Left ventricle myocardium inferior (tissue), 1 donor: ENCODE measurements at regions not wholly inside any gene's neighbourhood (a gene's known extent, or its start where the extent isn't known, plus 50 kb on each side); places are given as distances from the start of the nearest gene placed in this dataset.

ENCODE experiments used
- DNase-seq: peaks from one replicate; pipeline ENCODE4 v3.0.0-alpha.2; 2020
- H3K27ac ChIP-seq: fragments of 200-600 bp; replicated peaks from 2 replicates; pipeline ENCODE4 v1.8.0; 2021
- H3K27me3 ChIP-seq: fragments of 200-600 bp; 2 replicates; pipeline ENCODE4 v1.8.0; 2021; ENCODE audit warnings: low read depth
- H3K36me3 ChIP-seq: fragments of 200-600 bp; 2 replicates; pipeline ENCODE4 v1.8.0; 2021
- H3K4me1 ChIP-seq: fragments of 200-600 bp; 2 replicates; pipeline ENCODE4 v1.8.0; 2021
- H3K4me3 ChIP-seq: fragments of 200-600 bp; 2 replicates; pipeline ENCODE4 v1.8.0; 2021; ENCODE audit warnings: mild to moderate bottlenecking, moderate library complexity
- H3K9me3 ChIP-seq: fragments of 200-600 bp; replicated peaks from 2 replicates; pipeline ENCODE4 v1.8.0; 2021
- intact Hi-C: fragments of 100-400 bp; cut with micrococcal nuclease; formaldehyde crosslinking; loops from one replicate; pipeline ENCODE4 v1.11.0; 2022
- TF ChIP-seq, protein P1 (sequence below): fragments of 200-600 bp; IDR thresholded peaks from 2 replicates; pipeline ENCODE4 v1.8.0; 2021; ENCODE audit warnings: antibody characterized with exemption, mild to moderate bottlenecking, borderline replicate concordance
- donor health status: DM: no; HTN: yes; CAD: no; lungs with severe emphysema.

DNA sequence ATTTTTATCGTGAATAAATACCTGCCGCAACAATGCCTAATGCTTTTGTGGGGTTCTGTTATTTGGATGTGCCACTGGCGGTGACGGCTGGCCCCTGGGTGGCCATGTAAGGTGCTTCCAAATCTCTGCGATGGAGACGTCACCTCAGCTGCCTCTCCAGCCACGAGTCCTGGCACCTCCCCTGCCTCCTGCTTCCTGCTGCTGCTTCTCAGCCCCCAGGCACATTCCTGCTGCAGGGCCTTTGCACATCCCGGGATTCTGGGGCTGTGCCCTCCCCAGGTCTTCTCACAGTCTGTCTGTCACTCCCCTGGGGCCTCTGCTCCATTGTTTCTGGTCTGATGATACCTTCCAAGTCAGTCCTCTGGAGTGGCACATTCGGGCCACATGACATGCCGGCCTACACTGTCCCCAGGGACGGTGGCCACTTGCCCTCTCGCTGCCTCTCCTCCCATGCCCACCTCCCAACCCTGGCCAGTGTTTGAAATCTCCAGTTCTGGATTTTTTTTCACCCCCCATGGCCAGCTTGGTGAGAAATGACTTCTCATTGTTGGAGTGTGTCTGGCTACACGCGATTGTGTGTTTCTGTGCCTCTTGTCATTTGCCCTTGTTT lies 151.8 kb downstream of the KIF26A start:
- TF ChIP-seq, protein P1, sequence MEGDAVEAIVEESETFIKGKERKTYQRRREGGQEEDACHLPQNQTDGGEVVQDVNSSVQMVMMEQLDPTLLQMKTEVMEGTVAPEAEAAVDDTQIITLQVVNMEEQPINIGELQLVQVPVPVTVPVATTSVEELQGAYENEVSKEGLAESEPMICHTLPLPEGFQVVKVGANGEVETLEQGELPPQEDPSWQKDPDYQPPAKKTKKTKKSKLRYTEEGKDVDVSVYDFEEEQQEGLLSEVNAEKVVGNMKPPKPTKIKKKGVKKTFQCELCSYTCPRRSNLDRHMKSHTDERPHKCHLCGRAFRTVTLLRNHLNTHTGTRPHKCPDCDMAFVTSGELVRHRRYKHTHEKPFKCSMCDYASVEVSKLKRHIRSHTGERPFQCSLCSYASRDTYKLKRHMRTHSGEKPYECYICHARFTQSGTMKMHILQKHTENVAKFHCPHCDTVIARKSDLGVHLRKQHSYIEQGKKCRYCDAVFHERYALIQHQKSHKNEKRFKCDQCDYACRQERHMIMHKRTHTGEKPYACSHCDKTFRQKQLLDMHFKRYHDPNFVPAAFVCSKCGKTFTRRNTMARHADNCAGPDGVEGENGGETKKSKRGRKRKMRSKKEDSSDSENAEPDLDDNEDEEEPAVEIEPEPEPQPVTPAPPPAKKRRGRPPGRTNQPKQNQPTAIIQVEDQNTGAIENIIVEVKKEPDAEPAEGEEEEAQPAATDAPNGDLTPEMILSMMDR = no peak
- no peaks in the 10 kb centered on the region for H3K36me3 ChIP-seq
- intact Hi-C loops = no loop called here
- no peak overlapping the region for H3K27ac ChIP-seq
- H3K27me3 ChIP-seq = peaks cover 44% of the 10 kb centered on the region
- DNase-seq = peak; percentile 6
- H3K9me3 ChIP-seq = no peaks in the 10 kb centered on the region
- no peak overlapping the region for H3K4me3 ChIP-seq
- peaks cover 3% of the 10 kb centered on the region for H3K4me1 ChIP-seq

DNA sequence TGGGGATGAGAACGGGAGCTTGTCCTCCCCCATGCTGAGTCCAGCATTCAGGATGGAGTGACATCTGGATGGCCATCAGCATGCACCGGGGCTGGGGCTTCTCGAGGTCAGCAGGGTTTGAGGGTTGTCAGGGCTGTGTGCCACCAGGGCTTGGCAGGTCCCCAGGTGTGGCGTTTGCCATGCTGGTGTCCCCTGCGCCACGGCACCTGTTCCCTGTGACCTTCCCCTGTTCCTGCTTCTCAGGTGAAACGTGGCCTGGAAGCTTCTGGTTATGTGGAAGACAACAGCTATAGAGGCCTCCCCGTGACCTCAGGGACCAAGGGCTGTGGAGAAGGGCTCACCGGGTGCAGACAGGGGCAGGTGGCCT lies 152.4 kb downstream of the KIF26A start:
- no peaks in the 10 kb centered on the region for H3K36me3 ChIP-seq
- no peak overlapping the region for H3K4me3 ChIP-seq
- H3K4me1 ChIP-seq = no peaks in the 10 kb centered on the region
- peaks cover 48% of the 10 kb centered on the region for H3K27me3 ChIP-seq
- no peaks in the 10 kb centered on the region for H3K9me3 ChIP-seq
- H3K27ac ChIP-seq = no peak overlapping the region
- peak; percentile 6 for DNase-seq
- TF ChIP-seq, protein P1 = no peak
- intact Hi-C loops = no loop called here

DNA sequence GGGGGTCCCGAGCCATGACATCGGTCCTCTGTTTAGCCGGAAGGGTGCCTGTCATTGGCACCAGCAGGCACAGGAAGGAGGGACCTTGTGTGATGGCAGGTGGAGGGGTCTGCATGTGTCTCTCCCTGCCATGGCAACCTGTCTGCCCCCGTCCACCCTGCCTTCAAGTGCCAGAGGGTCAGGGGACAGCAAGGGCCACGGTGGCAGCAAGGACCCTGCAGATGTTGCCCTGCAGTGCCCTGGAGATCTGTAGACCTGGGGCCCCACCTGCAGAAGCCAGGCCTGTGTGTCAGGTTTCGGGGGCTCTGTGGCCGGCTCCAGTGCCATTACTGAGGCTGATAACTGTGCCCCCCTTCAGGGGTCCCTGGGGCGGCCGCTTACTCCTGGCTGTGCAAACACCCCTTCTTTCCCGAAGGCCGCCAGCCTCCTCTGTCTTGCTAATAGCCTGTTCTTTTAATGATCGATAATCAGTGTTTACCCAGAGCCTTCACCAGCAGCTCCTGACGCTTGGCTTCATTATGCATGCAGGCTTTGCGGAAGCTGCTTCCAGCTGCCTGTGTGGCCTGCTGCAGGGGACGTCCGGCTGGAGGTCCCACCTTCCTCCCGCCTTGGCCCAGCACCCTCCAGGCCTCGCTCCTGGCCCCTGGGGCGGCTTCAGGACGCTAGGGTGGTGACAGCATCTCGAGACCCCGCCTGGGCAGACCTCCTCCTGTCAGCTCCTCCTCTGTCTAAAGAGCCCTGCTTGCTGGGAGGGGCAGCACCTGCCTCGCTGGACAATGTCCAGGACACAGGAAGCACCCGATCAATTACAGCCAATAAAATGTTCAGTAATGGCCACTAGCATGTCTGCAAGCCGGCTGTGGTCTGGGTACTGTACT lies 153.0 kb downstream of the KIF26A start:
- intact Hi-C loops = no loop called here
- H3K9me3 ChIP-seq = no peaks in the 10 kb centered on the region
- no peaks in the 10 kb centered on the region for H3K4me1 ChIP-seq
- H3K36me3 ChIP-seq = no peaks in the 10 kb centered on the region
- no peak overlapping the region for H3K4me3 ChIP-seq
- no peak overlapping the region for H3K27ac ChIP-seq
- peak; percentile 12 for DNase-seq
- peaks cover 52% of the 10 kb centered on the region for H3K27me3 ChIP-seq
- TF ChIP-seq, protein P1 = no peak

DNA sequence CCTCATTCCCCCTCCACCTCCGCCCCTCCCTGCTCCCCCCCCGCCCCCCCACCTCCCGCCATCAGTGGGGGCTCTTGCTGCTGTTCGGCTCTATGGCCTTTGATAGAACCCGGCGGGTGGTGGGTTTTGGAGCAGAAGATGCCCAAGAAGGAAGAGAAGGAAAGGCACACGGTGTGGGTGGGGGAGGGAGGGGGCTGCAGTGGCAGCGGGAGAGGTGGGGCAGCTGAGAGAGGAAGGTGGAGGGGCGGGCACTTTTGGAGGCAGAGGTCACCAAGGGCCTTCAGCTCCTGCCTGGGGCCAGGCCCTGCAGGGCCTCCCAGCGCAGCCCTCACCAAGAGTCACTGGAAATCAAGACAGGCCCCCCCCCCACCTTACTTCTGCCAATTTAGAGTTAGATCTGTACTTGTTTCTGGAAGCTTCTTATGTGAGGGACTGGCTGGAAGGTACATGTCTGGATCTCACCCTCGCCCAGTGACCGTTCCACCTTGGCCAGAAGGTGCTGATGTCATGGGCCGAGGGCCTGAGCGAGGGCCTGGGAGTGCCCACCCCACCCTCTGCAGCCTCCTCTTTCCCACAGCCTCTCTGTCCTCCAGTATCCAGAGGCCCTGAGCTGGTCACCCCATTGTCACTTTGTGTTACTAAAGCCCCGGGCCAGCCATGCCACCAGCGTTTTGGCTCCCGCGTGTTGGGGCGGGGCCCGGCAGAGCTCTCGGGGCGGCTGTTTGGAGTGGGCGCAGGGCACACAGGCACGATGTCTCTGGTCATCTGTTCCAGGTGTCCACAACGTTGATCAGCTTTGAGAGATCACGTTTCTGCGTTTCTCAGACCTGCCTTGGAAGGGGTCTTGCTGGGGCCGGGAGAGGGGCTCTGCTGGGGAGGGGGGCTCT lies 153.9 kb downstream of the KIF26A start:
- H3K27ac ChIP-seq = no peak overlapping the region

More for the DNA sequence above, 153.9 kb downstream of the KIF26A start:
- Histone ChIP-seq H3K4me1 (no peaks in the 10 kb centered on the region), H3K36me3 (no peaks in the 10 kb centered on the region), H3K27me3 (peaks cover 61% of the 10 kb centered on the region), H3K9me3 (no peaks in the 10 kb centered on the region), H3K4me3 (no peak overlapping the region)
- intact Hi-C loops = no loop called here
- TF ChIP-seq, protein P1 = no peak
- DNase-seq = peak; percentile 9
